Neural cell (in vitro differentiated cells): ENCODE measurements at regions not wholly inside any gene's neighbourhood (a gene's known extent, or its start where the extent isn't known, plus 50 kb on each side); places are given as distances from the start of the nearest gene placed in this dataset.
"Not testable (repeated sequence)": the region's sequence is repeated elsewhere in the genome, so short reads cannot be mapped to it uniquely, and the experiment has no call there.

Experiments used
- H2AFZ ChIP-seq: fragments of 200-600, 300-800 bp; sonication (generic), shearing (Covaris generic); 2 replicates; pipeline ENCODE4 v1.6.0; 2014; ENCODE audit warnings: low read depth, mild to moderate bottlenecking, antibody characterized with exemption, low read length, moderate library complexity
- H3F3A ChIP-seq: fragments of 200-600 bp; shearing (Covaris generic); 2 replicates; pipeline ENCODE4 v1.6.1; 2016; ENCODE audit warnings: mild to moderate bottlenecking, moderate library complexity, mixed read lengths, antibody characterized with exemption, low read length; ENCODE audit not compliant: insufficient read depth, poor library complexity, severe bottlenecking
- H3K27ac ChIP-seq: fragments of 200-600, 300-800 bp; sonication (generic), shearing (Covaris generic); 2 replicates; pipeline ENCODE4 v1.5.1; 2014; ENCODE audit warnings: mild to moderate bottlenecking, low read length, moderate library complexity
- H3K27me3 ChIP-seq: fragments of 300-800, 200-600 bp; sonication (generic), shearing (Covaris generic); 2 replicates; pipeline ENCODE4 v1.6.0; 2014; ENCODE audit warnings: mild to moderate bottlenecking, low read depth, low read length, moderate library complexity; ENCODE audit not compliant: insufficient read depth
- H3K36me3 ChIP-seq: fragments of 300-800, 200-600 bp; sonication (generic), shearing (Covaris generic); 2 replicates; pipeline ENCODE4 v1.5.1; 2014; ENCODE audit warnings: mild to moderate bottlenecking, antibody characterized with exemption, low read length, moderate library complexity; ENCODE audit not compliant: insufficient read depth
- H3K4me2 ChIP-seq: fragments of 300-800, 200-600 bp; sonication (generic), shearing (Covaris generic); 2 replicates; pipeline ENCODE4 v1.6.0; 2014; ENCODE audit warnings: mild to moderate bottlenecking, low read length
- H3K4me3 ChIP-seq: fragments of 300-800, 200-600 bp; sonication (generic), shearing (Covaris generic); 2 replicates; pipeline ENCODE4 v1.5.1; 2014; ENCODE audit warnings: mild to moderate bottlenecking, low read length, moderate library complexity
- H3K79me2 ChIP-seq: fragments of 200-600 bp; shearing (Covaris generic); replicated peaks from 2 replicates; pipeline ENCODE4 v1.6.0; 2014; ENCODE audit warnings: mild to moderate bottlenecking, low read length, moderate library complexity; ENCODE audit not compliant: insufficient read depth
- H3K9ac ChIP-seq: fragments of 300-800, 200-600 bp; sonication (generic), shearing (Covaris generic); 2 replicates; pipeline ENCODE4 v1.6.1; 2016; ENCODE audit warnings: mild to moderate bottlenecking, low read length, mixed read lengths
- H3K9me2 ChIP-seq: fragments of 200-600 bp; shearing (Covaris generic); 2 replicates; pipeline ENCODE4 v1.6.1; 2016; ENCODE audit warnings: mild to moderate bottlenecking, low read length, mixed read lengths; ENCODE audit not compliant: insufficient read depth
- H3K9me3 ChIP-seq: fragments of 200-600, 300-800 bp; sonication (generic), shearing (Covaris generic); 2 replicates; pipeline ENCODE4 v1.6.1; 2016; ENCODE audit warnings: mild to moderate bottlenecking, mixed run types, low read length, moderate library complexity, mixed read lengths
- H4K20me1 ChIP-seq: fragments of 200-600 bp; shearing (Covaris generic); 2 replicates; pipeline ENCODE4 v1.6.1; 2016; ENCODE audit warnings: mild to moderate bottlenecking, mixed run types; ENCODE audit not compliant: insufficient read depth
- CTCF ChIP-seq: fragments of 450-650 bp; IDR thresholded peaks from 2 replicates; pipeline ENCODE4 v1.5.1; 2014; ENCODE audit warnings: antibody characterized with exemption, mild to moderate bottlenecking, moderate library complexity; ENCODE audit not compliant: poor library complexity, severe bottlenecking
- EP300 ChIP-seq: fragments of 450-650 bp; conservative IDR thresholded peaks from 2 replicates; pipeline ENCODE4 v1.6.1; 2014; ENCODE audit warnings: antibody characterized with exemption, mild to moderate bottlenecking, moderate library complexity; ENCODE audit not compliant: poor library complexity, severe bottlenecking
- EZH2 ChIP-seq: fragments of 200-600, 300-800 bp; shearing (Covaris generic), sonication (generic); IDR thresholded peaks from 2 replicates; pipeline ENCODE4 v1.6.1; 2014; ENCODE audit warnings: antibody characterized with exemption, low read length, borderline replicate concordance, mild to moderate bottlenecking; ENCODE audit not compliant: insufficient read depth, poor library complexity, severe bottlenecking
- MXI1 ChIP-seq: fragments of 450-650 bp; conservative IDR thresholded peaks from 2 replicates; pipeline ENCODE4 v1.6.1; 2014; ENCODE audit warnings: antibody characterized with exemption, mild to moderate bottlenecking; ENCODE audit not compliant: poor library complexity, severe bottlenecking
- POLR2AphosphoS5 ChIP-seq: IDR thresholded peaks from 2 replicates; pipeline ENCODE4 v1.6.1; 2012
- RAD21 ChIP-seq: fragments of 450-650 bp; conservative IDR thresholded peaks from 2 replicates; pipeline ENCODE4 v1.6.1; 2014; ENCODE audit warnings: antibody characterized with exemption, mild to moderate bottlenecking, moderate library complexity
- REST ChIP-seq: IDR thresholded peaks from 2 replicates; pipeline ENCODE4 v1.6.1; 2012; ENCODE audit warnings: borderline replicate concordance
- TAF1 ChIP-seq: IDR thresholded peaks from 2 replicates; pipeline ENCODE4 v1.6.1; 2012; ENCODE audit warnings: low read depth

GRCh38 chr14:49036266-49036665 lies 549.9 kb downstream of the RPS29 start:
- H3K4me3 ChIP-seq: no peak overlapping the region
- no peaks in the 10 kb centered on the region for H3F3A ChIP-seq
- TF ChIP-seq TAF1 (no peak), CTCF (no peak), MXI1 (no peak), EP300 (no peak), RAD21 (no peak), POLR2AphosphoS5 (no peak), REST (no peak)
- H2AFZ ChIP-seq: no peak overlapping the region
- no peak overlapping the region for H3K27ac ChIP-seq
- no peaks in the 10 kb centered on the region for H4K20me1 ChIP-seq
- no peak overlapping the region for H3K4me2 ChIP-seq
- H3K79me2 ChIP-seq: no peaks in the 10 kb centered on the region
- H3K9me3 ChIP-seq: no peaks in the 10 kb centered on the region
- H3K27me3 ChIP-seq: no peaks in the 10 kb centered on the region
- no peaks in the 10 kb centered on the region for H3K36me3 ChIP-seq
- H3K9ac ChIP-seq: no peak overlapping the region
- H3K9me2 ChIP-seq: no peaks in the 10 kb centered on the region

- Histone ChIP-seq H3K27me3 (no peaks in the 10 kb centered on the region), H3K79me2 (no peaks in the 10 kb centered on the region), H2AFZ (no peak overlapping the region), H3K9ac (no peak overlapping the region), H3K27ac (no peak overlapping the region), H3K36me3 (no peaks in the 10 kb centered on the region), H3K9me3 (no peaks in the 10 kb centered on the region), H3K4me3 (no peak overlapping the region), H3F3A (no peaks in the 10 kb centered on the region), H4K20me1 (no peaks in the 10 kb centered on the region), H3K4me2 (no peak overlapping the region), H3K9me2 (no peaks in the 10 kb centered on the region)
- no peak for TF ChIP-seq EP300
- TF ChIP-seq EZH2: no peak
- no peak for TF ChIP-seq CTCF
- no peak for TF ChIP-seq POLR2AphosphoS5
- TF ChIP-seq REST: no peak
- TF ChIP-seq MXI1: no peak
- TF ChIP-seq TAF1: no peak
Observed at GRCh38 chr14:49033131-49033530, 553.0 kb downstream of the RPS29 start.

- H3K4me3 ChIP-seq, H3K9me3 ChIP-seq, H2AFZ ChIP-seq, H3K36me3 ChIP-seq, H3K27me3 ChIP-seq, H3K9ac ChIP-seq, H3F3A ChIP-seq, H3K79me2 ChIP-seq, H4K20me1 ChIP-seq, H3K9me2 ChIP-seq, H3K4me2 ChIP-seq, H3K27ac ChIP-seq: not testable (repeated sequence)
Observed at GRCh38 chr14:49031710-49032109, 554.5 kb downstream of the RPS29 start.
